GM21526 (cell line): ENCODE measurements at regions not wholly inside any gene's neighbourhood (a gene's known extent, or its start where the extent isn't known, plus 50 kb on each side); places are given as distances from the start of the nearest gene placed in this dataset.

ENCODE experiments used
- ATAC-seq: cut with Tn5 transposase; IDR thresholded peaks from one replicate; pipeline ENCODE4 v1.9.1; 2021; ENCODE audit warnings: moderate library complexity; ENCODE audit not compliant: unreplicated experiment, low FRiP score

DNA sequence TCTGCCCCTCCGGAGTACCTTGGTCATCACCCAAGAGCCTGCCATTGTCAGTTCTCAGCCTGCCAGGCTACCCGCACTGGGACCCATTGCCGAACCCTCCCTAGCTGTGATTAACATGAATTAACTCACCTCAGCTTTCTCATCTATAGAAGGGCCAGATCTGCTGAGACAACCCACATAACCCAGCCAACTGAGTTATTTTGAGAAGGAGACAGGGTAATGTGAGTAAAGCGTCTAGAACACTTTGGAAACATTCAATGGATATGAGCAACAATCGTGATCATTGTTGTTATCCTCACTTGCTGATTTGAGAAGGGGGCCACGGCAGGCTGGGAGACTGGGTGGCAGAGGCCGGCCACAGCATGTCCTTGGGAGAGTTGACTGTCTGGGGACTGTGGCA lies 196.8 kb downstream of the GLI2 start:
- ATAC-seq, result no peak

DNA sequence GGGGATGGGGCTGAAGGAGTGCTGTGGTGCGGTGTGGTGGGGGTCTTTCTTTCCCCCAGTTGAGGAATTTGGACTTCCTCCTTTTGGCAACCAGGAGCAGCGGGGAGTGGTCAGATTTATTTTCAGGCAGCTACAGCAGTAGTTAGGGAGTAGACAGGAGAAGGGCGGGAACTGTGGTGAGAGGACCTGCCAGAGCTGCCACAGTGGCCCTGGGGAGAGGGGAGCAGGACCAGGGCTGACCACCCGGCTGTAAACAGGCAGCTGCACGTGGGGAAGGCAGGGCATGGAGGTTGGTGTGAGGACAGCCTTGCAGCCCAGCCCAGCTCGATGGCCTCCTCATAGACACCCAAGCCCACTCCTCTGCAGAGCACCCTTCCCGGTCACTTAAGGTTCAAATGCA lies 197.2 kb downstream of the GLI2 start:
- no peak for ATAC-seq

DNA sequence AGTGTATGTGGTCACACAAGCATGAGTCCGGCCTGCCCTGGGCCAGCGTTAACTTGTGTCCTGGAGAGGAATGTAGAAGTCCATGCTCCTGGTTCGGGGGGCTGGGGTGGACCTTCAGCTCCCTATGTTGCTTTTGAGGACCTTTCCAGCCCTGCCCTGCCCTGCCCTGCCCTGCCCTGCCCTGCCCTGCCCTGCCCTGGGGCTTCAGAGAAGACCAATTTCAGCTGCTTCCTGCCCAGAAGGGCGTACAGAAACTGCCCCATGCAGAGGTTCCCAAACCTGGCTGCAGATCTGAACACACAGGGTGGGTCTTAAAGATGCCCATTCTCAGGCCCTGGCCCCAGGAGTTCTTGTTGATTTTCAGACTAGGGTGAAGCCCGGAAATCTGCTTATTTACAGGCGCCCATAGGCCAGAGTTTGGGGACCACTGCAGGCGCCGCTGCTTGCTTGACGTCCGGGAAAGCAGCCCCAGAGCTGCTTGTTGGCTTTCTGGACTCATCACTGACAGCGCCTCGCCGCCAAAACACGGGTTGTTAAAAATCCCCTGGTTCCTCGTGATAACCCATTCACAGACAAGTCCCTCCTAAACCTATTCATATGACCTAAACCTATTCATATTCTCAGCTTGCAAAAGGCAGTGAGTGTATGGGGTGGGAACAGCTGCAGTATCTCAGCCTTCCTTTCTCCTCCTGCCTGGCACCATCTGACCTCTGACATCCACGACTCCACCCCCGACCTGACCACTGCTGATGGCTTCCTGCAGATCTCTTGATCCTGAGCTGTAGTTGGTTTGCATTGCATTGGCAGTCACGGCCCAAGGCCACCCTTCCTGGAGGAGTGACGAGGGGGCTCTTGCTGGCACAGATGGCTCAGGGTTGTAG lies 198.3 kb downstream of the GLI2 start:
- no peak for ATAC-seq

DNA sequence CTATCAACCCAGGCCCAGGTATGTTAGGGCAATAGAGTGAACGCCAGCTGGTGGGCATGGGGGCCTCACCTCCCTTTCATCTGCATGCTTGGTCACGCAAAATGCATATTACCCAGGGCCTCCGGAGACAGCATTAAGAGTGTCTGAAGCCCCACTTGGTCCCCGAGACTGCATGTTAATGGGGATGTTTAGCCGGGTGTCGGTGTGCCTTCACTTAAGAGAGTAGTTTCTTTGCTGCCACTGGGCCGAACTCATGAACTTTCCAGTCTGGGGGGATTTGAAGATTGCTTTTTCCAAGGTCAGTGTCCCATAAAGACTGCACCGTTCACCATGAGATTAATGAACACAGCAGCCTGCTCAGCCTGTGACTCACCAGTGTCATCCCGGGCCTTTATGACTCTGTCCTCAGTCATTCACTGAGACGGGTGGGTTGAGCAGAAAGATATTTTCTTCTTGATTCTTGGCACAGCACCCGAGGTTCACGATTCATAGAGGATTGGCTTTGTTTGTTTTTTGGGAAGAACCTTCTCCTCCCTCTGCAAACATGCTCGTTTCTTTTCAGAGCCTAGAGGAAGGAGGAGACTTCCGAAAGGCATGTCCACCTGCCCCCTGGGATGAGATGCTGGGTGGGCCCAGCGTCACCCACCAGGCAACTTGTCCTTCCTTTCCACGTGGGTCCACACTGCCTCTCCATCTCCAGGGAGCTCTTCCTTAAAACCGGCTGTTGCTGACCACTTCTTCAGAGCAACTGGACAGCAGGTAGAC lies 199.1 kb downstream of the GLI2 start:
- no peak for ATAC-seq

DNA sequence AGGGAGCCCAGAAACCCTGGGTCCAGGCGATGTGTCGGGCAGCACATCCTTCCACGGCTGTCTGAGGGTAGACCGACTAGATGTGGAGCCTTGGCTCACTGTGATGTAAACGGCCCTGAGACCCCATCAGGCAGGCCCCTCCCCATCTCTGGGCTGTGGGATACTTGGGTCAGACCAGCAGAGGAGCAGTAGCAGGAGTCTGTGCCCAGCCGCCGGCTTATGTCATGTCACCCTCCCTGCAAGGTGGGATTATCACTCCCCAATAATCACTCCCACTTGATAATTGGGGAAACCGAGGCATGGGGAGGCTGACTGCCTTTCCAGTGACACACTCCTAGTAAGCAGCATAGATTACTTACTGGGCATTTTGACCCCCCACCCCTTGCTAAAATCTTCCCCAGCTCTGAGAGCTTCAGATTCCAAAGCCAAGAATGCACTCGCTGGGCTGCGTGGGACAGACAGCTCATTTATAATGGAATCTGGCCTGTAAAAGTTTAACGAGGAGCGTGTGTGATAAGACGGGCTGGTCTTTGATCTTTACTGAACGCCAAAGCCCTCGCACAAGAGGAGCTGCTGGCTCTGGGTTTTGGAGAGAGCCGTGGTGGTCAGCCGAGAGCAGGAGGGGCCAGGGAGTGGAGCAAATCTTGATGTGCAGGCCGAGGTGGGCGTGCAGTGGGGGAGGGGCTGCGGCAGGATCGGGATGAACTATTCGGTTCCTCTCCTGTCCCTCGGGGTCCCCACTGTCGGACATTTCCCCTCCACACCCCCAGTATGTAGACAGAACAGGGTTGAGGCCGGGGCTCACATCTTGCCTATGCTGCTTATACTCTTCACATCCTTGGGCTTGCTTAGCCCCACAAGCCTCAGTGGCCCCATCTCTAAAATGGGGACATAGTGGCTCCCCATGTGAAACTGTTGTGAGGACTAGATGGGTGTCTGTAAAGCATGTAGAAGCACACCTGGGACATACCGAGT lies 200.0 kb downstream of the GLI2 start:
- no peak for ATAC-seq

DNA sequence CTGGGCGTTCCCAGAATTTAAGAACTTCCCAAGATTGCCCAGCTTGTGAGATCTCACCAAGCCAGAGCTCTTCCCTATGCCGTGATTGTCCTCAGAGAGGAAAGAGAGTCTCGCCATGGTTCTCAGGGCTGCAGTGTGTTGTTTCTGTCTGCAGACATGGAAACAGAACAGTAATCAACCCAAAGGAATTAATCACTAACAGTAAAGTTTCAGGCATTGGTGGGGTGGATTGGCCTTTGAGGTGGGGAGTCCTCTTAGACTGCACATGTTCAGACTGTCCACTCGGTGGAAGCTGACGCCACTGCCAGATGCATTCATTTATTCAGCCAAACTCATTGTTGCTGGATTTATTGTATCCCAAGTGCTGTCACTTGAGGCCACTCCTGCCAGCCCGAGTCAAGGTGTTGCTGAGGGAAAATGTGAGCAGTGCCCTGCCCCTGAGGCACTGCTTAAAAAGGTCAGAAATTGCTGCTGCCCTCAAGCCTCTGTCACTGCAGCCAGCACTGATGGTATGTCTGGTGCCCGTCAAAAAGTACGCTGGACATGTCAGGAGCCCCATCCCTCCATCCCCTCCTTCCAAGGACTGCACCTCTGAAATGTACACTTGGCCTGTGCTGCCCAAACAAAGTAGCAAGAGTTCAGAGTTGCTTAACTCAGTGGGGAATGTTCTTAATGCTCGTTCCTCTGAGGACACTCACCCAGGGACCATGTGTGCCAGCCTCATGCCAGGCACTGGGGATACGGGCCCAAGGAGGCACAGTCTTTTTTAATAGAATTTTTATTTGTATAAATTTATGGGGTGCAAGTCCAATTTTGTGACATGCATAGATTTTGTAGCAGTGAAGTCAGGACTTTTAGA lies 201.0 kb downstream of the GLI2 start:
- no peak for ATAC-seq

DNA sequence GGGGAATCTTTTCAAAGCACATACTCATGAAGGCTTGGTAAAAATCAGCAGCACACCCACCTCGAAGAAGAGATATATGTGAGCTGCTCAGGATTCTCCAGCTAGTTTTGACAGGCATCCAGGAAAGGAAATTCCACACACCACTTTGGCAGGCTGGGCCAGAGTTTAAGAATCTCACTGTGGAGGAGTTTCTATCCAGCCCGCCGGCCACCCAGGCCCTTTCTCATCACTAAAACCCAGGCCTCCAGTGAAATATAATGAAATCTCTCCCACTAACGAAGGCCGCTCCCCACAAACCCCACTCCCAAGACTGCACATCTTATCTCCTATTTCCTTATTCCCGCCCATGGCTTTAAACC lies 202.0 kb downstream of the GLI2 start:
- no peak for ATAC-seq

DNA sequence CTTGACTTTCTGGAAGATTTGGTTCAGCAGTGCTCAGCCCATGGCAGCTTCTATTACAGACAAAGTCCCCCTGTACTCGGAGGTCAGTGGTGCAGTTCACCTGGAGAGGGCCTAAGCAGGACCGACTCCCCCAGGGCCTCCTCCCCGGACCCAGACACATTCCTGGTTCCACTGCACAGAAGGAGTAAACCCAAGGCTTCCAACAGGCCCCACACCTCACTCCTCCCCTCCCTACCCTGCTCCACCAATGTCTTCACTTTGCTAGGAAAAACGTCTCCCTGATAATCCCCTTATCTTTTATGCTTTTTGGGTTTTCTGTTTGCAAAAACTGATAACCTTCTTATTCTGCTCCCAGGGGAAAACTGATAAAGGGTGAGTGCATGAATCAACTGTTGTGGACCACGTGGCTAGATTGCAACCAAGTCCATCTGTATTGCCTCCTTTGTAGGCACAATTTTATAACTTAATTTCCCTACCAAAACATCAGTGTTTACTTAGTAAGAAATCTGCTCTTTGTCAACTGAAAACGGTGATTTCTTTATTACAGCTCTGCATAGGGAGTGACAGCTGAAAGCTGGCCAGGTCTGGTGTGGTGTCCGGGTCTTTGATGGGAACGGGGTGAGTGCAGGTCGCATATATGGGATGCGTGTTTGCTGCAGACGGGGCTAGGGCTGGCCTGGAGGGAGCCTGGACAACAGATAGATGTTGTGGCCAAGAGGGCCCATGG lies 202.5 kb downstream of the GLI2 start:
- no peak for ATAC-seq

DNA sequence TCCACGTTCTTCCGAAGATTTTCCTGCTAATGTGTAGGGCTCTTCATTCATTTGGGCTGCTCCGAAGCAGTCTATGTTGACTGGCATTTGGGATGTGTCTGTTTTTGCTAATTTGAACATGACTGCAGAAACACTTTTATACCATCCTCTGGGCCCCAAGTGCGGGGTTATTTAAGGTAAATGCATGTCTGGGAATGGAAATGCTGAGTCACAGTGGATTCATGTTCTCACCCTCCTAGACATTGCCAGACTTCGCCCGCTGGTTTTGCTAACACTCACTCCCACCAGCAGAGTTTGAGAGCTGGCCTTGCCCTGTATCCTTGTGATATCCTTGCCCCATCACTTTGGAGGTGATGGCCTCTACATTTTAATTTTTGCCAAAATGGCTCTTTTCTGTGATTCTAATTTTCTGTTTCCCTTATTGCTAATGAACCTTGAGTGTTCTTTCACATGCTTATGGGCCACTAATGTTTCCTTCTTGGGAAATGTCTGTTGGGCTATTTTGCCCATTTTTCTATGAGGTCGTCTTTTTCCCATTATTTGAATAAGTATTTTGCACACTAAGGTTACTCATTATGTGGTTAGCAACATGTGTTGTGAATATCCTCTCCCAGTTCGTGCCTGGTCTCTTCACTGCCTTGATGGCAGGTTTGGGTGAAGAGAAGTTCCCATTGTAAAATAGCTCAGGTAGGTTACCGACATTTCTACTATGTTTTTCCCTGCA lies 204.1 kb downstream of the GLI2 start:
- no peak for ATAC-seq

DNA sequence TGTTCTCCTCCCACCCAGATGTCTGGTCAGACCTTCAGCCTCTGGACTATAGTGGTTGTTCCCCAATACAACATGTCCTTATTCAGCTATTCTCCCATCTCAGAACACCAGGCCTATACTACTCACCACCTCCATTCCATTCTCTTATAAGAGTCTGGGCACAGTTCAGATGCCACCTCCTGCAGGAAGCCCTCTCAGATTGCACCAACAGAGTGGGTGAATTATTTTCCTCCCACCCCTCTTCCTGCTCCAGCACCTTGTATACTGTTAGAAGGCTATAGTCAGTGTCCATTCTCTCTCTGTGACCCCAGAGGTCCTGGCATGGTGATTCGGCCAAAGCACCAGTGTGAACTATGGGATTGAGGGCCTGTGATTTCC lies 204.6 kb downstream of the GLI2 start:
- ATAC-seq, result no peak

DNA sequence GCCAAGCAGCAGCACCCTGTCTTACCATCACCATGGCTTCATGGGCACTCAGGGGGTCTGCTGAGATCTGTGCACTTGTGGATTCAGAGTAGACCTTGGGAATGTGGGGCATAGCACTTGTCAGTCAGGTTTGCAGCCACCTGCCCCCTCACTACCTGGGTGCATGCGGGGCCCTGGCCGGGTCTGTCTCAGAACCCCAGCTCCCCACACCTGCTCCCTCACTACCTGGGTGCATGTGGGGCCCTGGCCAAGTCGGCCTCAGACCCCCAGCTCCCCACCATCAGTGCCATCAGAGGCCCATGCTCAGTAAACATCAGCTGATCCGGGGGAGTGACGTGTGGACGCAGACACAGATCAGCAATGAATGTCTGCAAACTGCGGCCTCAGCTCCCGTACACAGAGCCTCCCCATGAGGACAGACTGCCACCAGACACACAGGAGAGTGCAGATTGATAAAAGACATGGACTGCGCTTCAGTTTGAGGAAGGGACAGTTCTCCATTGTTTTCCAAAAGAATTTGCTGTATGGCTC lies 205.1 kb downstream of the GLI2 start:
- ATAC-seq, result no peak

DNA sequence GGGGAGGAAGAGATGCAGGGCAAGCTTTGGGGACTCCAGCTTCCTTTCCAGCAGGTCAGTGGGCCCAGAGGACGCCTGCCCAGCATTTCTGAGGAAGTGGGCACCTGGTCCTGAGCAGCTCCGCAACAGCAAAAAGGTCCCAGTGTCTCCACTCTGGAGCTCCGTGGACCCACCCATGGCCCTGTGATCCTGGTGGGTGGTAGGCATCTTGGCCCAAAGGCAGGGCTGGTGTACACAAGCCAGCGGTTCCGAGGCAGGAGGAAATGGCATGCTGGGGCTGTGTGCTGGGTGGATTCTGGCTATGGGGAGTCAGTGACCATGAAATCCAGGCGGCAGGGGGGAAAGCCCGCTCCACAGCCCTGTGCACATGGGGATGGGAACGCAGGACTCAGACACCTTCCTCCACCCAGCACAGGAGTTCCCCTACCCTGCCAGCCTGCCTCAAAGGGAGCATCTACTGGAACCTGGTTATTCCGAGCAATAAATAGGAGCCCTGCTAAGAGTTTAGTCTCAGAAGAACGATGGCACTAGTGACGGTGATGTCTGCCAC lies 206.0 kb downstream of the GLI2 start:
- ATAC-seq, result no peak

DNA sequence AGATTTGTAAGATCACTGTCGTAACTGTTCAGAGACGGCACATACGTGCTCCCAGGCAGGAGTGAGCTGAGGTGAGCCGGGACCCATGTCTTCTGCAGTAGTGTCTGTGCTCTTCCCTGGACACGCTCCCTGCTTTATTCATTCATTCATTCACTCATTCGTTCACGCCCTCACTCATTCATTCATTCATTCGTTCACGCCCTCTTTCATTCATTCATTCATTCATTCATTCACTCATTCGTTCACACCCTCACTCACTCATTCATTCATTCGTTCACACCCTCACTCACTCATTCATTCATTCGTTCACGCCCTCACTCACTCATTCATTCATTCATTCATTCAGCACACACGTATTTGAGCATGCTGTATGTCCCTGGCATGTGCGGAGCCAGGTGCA lies 207.0 kb downstream of the GLI2 start:
- ATAC-seq, result no peak

DNA sequence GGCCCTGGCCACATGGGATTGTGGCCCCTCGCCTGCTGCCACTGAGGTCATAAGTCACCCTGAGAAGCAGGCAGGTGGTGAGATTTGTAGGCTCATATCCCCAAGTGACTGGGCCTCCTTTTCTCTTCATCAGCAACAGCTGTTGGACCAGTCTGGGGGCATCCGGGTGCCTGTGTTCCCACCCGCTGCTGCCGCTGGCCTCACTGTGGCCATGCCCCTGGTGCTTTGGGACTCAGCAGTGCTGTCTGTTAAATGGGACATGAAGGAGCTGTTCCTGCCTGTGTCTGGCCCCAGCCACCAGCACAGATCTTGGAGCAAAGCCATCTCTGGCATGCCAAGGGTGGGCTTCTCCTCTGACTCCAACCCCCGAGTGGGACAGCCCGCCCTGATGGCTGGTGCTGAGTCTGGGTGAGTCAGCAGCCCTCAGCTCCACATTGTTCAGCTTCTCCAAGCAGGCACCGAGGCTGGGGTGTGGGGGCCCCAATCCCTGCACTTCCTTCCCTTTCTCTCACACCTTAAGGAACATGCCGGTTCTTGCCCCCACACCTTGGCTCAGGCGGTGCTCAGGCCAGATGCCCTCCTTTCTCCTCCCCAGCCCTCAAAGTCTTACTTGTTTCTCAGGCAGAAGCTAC lies 207.9 kb downstream of the GLI2 start:
- no peak for ATAC-seq

DNA sequence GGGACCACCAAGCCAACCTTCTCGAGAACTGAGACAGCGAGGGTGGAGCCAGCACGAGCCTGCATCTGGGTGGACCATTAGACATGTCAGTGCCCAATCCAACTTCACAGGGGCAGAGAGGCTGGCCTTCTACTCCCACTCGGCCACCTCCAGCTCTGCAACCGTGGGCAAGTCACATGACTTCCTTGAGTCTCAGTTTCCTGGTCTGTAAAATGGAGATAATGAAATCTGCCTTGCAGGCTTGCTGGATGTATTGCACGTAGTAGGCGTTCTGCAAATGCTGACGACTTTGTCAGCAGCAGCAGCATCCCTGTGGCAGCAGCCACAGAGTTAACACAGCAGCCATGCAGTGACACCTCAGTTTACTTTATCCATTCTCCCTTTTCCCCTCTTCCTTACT lies 208.9 kb downstream of the GLI2 start:
- no peak for ATAC-seq

DNA sequence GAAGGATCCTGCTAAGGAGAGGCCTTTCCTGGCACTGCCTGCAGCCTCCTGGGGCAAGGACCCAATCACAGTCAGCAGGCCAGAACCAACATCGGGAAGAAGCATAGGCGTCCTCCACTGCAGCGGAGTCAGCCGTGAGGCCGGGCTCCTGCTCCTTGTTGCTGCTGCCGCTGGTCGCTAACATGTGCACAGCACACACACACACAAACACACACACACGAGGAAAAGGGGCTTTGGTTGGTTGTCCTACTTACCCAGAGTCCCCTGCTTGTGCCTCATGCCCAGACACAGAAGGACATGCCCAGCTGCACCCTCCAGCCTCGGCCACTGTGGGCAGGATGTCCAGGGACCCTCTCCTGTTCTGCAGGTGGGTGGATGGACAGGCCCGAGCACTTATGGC lies 209.4 kb downstream of the GLI2 start:
- no peak for ATAC-seq

DNA sequence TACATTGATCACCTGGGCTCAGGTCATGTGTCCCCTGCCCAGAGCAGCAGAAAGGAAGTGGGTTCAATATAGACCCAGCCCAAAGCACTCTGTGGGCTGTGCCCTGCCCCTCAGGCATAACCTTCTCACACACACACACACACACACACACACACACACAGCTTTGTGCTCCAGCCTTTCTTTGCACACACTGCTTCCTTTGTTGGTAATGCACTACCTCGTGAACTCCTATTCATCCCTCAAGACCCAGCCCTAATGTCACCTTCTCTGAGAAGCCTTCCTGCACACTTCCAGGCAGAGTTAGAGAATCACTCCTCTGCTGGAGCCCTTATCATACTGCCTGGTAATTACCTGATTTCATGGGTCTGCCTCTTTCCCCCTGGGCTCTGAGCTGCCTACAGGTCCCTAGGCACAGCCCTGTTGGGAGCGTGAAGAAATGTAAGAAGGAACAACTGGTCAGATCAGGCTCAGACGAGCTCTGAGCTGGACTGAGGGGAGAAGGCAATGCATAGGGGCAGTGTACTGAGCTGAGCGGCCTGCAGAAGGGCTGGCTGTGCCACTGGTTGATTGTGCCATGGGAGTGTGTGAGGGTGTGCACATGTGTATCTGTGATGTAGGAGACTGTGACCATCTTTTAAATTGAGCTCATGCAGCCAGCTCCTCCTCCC lies 210.3 kb downstream of the GLI2 start:
- no peak for ATAC-seq
